Trophoblast cell (in vitro differentiated cells and primary cell): ENCODE measurements at regions not wholly inside any gene's neighbourhood (a gene's known extent, or its start where the extent isn't known, plus 50 kb on each side); places are given as distances from the start of the nearest gene placed in this dataset.

Source experiments
- DNase-seq, 2 donors: peaks; one replicate each; pipeline ENCODE4 v3.0.0-alpha.2; 2016
- H2AFZ ChIP-seq: 2 replicates; pipeline ENCODE4 v1.6.1; 2013; ENCODE audit warnings: low read length, moderate library complexity, mild to moderate bottlenecking; ENCODE audit not compliant: insufficient read depth, poor library complexity
- H2AK5ac ChIP-seq: 2 replicates; pipeline ENCODE4 v1.6.1; 2013; ENCODE audit warnings: mild to moderate bottlenecking, low read length
- H2BK120ac ChIP-seq: 2 replicates; pipeline ENCODE4 v1.6.1; 2013; ENCODE audit warnings: low read length, mild to moderate bottlenecking, moderate library complexity; ENCODE audit not compliant: insufficient read depth, poor library complexity
- H2BK12ac ChIP-seq: 2 replicates; pipeline ENCODE4 v1.6.1; 2013; ENCODE audit warnings: mild to moderate bottlenecking, low read length, moderate library complexity
- H2BK5ac ChIP-seq: 2 replicates; pipeline ENCODE4 v1.6.1; 2013; ENCODE audit warnings: low read length, low read depth, moderate library complexity, mild to moderate bottlenecking; ENCODE audit not compliant: poor library complexity
- H3K14ac ChIP-seq: 2 replicates; pipeline ENCODE4 v1.6.1; 2013; ENCODE audit warnings: mild to moderate bottlenecking, low read length
- H3K18ac ChIP-seq: 2 replicates; pipeline ENCODE4 v1.6.1; 2013; ENCODE audit warnings: mild to moderate bottlenecking, low read length
- H3K23ac ChIP-seq: 2 replicates; pipeline ENCODE4 v1.6.1; 2013; ENCODE audit warnings: low read length
- H3K27ac ChIP-seq: 2 replicates; pipeline ENCODE4 v1.5.1; 2013; ENCODE audit warnings: low read depth, mild to moderate bottlenecking, inconsistent platforms, low read length, moderate library complexity
- H3K27me3 ChIP-seq: 2 replicates; pipeline ENCODE4 v1.6.1; 2013; ENCODE audit warnings: inconsistent platforms, mild to moderate bottlenecking, low read length, moderate library complexity; ENCODE audit not compliant: insufficient read depth
- H3K36me3 ChIP-seq, 2 experiments: 1 replicate in 1 of 2; 2 replicates in 1 of 2; pipeline ENCODE4 v1.6.1; 2013; ENCODE audit warnings: low read length in 2 of 2, mild to moderate bottlenecking in 2 of 2, moderate library complexity in 1 of 2; ENCODE audit not compliant: insufficient read depth in 2 of 2, control insufficient read depth in 1 of 2
- H3K4ac ChIP-seq: 2 replicates; pipeline ENCODE4 v1.6.1; 2013; ENCODE audit warnings: low read depth, mild to moderate bottlenecking, low read length, moderate library complexity
- H3K4me1 ChIP-seq, 2 experiments: 1 replicate in 1 of 2; 2 replicates in 1 of 2; pipeline ENCODE4 v1.6.1; 2013; ENCODE audit warnings: low read length in 2 of 2, mild to moderate bottlenecking in 2 of 2, moderate library complexity in 1 of 2; ENCODE audit not compliant: insufficient read depth in 2 of 2, control insufficient read depth in 1 of 2
- H3K4me2 ChIP-seq: 2 replicates; pipeline ENCODE4 v1.6.1; 2013; ENCODE audit warnings: inconsistent platforms, mild to moderate bottlenecking, low read length, moderate library complexity
- H3K4me3 ChIP-seq: 2 replicates; pipeline ENCODE4 v1.5.1; 2013; ENCODE audit warnings: mild to moderate bottlenecking, low read depth, low read length, inconsistent platforms
- H3K79me1 ChIP-seq: one replicate; pipeline ENCODE4 v1.6.1; 2013; ENCODE audit warnings: low read length
- H3K79me2 ChIP-seq: 2 replicates; pipeline ENCODE4 v1.6.1; 2013; ENCODE audit warnings: low read length, mild to moderate bottlenecking; ENCODE audit not compliant: control insufficient read depth, insufficient read depth, poor library complexity
- H3K9ac ChIP-seq: 2 replicates; pipeline ENCODE4 v1.6.1; 2013; ENCODE audit warnings: mild to moderate bottlenecking, low read length
- H3K9me3 ChIP-seq: 2 replicates; pipeline ENCODE4 v1.6.1; 2013; ENCODE audit warnings: low read depth, mild to moderate bottlenecking, control low read depth, inconsistent platforms, low read length; ENCODE audit not compliant: insufficient read depth
- H4K12ac ChIP-seq: 2 replicates; pipeline ENCODE4 v1.6.1; 2013; ENCODE audit warnings: low read depth, mild to moderate bottlenecking, low read length, moderate library complexity
- H4K8ac ChIP-seq: 2 replicates; pipeline ENCODE4 v1.6.1; 2013; ENCODE audit warnings: low read depth, mild to moderate bottlenecking, low read length, moderate library complexity
- H4K91ac ChIP-seq: one replicate; pipeline ENCODE4 v1.6.1; 2013; ENCODE audit warnings: low read depth, mild to moderate bottlenecking, low read length, moderate library complexity
- WGBS: extraction: QIAGEN DNeasy Blood & Tissue Kit; methylation state at CpG from one replicate; pipeline ENCODE4 v1.1.7; 2013; ENCODE audit warnings: missing lambda C conversion rate; ENCODE audit not compliant: insufficient read length, insufficient coverage; ENCODE audit errors: extremely low coverage; 5-methylcytosine and 5-hydroxymethylcytosine counted together

DNA sequence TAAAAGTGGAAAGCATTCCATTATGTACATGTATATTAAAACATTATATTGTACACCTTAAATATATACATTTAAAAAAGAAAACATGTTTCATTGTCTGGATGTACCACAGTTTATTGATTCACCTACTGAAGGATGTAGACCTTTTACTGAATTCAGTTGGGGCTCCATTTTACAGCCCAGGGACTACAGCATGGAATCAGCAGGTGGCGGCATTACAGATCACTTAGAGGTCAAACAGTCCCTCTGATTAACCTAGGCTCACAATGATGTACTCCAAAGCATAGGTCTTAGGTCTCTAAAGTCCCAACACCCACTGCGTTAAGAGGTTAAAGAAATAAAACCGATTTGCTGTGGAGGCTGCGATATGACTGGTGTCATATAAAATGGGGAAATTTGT lies 490.9 kb downstream of the SHISA9 start:
- Histone ChIP-seq H3K27ac (no peak overlapping the region), H2BK12ac (no peak overlapping the region), H3K4me2 (no peak overlapping the region), H2BK120ac (no peak overlapping the region), H4K91ac (no peak overlapping the region), H3K4ac (no peak overlapping the region), H3K4me3 (no peak overlapping the region), H3K23ac (no peak overlapping the region), H2BK5ac (no peak overlapping the region), H2AFZ (no peak overlapping the region), H3K18ac (no peak overlapping the region), H3K79me1 (no peaks in the 10 kb centered on the region), H3K79me2 (no peaks in the 10 kb centered on the region), H3K9me3 (peaks cover 1% of the 10 kb centered on the region), H3K27me3 (no peaks in the 10 kb centered on the region), H3K4me1 (no peaks in the 10 kb centered on the region), H2AK5ac (no peak overlapping the region), H3K14ac (no peak overlapping the region), H4K8ac (no peak overlapping the region), H3K36me3 (no peaks in the 10 kb centered on the region), H3K9ac (no peak overlapping the region), H4K12ac (no peak overlapping the region)
- DNase-seq, result no peak
- no CpG with 5 or more reads among the region's 4 CpGs for whole genome bisulfite sequencing

DNA sequence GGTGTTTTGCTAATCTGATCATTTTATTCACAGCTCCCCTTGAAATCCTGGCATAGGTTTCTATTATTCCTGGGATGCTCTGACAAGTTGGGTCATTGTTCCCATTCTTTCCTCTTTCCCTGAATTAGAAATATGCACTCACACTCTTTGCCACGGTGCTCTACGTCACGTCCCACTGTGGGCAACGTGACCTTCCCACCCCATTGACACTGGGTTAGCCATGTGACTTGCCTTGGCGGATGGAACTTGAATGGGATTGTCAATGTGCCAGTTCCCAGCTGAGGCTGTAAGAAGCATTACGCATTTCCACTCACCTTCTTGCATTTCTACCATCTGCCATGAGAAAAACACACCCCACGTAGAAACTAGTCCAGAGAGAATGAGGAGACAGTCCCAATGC lies 492.4 kb downstream of the SHISA9 start:
- Histone ChIP-seq H3K79me2 (no peaks in the 10 kb centered on the region), H3K79me1 (no peaks in the 10 kb centered on the region), H4K8ac (no peak overlapping the region), H2AK5ac (no peak overlapping the region), H4K91ac (no peak overlapping the region), H3K27ac (no peak overlapping the region), H2BK5ac (no peak overlapping the region), H3K36me3 (no peaks in the 10 kb centered on the region), H3K18ac (no peak overlapping the region), H3K4me1 (no peaks in the 10 kb centered on the region), H3K27me3 (no peaks in the 10 kb centered on the region), H3K23ac (peak overlapping the region; percentile 90), H3K4ac (no peak overlapping the region), H3K4me3 (no peak overlapping the region), H2BK120ac (no peak overlapping the region), H3K14ac (no peak overlapping the region), H2AFZ (no peak overlapping the region), H3K9ac (no peak overlapping the region), H3K9me3 (peaks cover 1% of the 10 kb centered on the region), H2BK12ac (no peak overlapping the region), H4K12ac (no peak overlapping the region), H3K4me2 (no peak overlapping the region)
- WGBS, result no CpG with 5 or more reads among the region's 7 CpGs
- no peak for DNase-seq

- Histone ChIP-seq H3K79me2 (no peaks in the 10 kb centered on the region), H3K27ac (no peak overlapping the region), H2AK5ac (no peak overlapping the region), H2BK12ac (no peak overlapping the region), H3K23ac (no peak overlapping the region), H2BK5ac (no peak overlapping the region), H3K27me3 (no peaks in the 10 kb centered on the region), H4K12ac (no peak overlapping the region), H3K79me1 (no peaks in the 10 kb centered on the region), H3K18ac (no peak overlapping the region), H4K91ac (no peak overlapping the region), H3K4me1 (no peaks in the 10 kb centered on the region), H3K36me3 (no peaks in the 10 kb centered on the region), H3K4ac (no peak overlapping the region), H3K4me2 (no peak overlapping the region), H3K9ac (no peak overlapping the region), H4K8ac (no peak overlapping the region), H3K9me3 (peaks cover 1% of the 10 kb centered on the region), H2AFZ (no peak overlapping the region), H2BK120ac (no peak overlapping the region), H3K14ac (no peak overlapping the region), H3K4me3 (no peak overlapping the region)
- no peak for DNase-seq
- WGBS, result no CpG with 5 or more reads among the region's 5 CpGs
Observed at GRCh38 chr16:13394488-13394887, 493.1 kb downstream of the SHISA9 start.

DNA sequence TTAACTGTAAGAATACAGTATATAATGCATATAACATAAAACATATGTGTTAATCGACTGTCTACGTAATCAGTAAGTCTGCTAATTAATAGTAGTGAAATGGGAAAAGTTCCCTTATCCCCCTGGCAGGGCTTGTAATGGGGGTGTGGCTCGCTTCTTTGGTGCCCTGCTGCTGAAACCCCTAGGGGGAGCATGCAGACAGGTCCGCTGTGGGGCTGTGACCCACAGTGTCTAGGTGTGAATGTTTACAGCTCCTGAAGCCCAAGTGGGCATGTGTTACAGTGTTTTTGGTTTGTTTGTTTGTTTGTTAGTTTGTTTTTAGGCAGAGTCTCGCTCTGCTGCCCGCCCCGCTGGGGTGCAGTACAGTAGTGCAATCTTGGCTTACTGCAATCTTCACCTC lies 495.7 kb downstream of the SHISA9 start:
- Histone ChIP-seq H4K8ac (no peak overlapping the region), H3K79me2 (no peaks in the 10 kb centered on the region), H2BK12ac (no peak overlapping the region), H3K18ac (no peak overlapping the region), H2BK5ac (no peak overlapping the region), H3K9me3 (peaks cover 1% of the 10 kb centered on the region), H3K27ac (no peak overlapping the region), H4K91ac (no peak overlapping the region), H3K9ac (no peak overlapping the region), H3K23ac (no peak overlapping the region), H3K4me1 (no peaks in the 10 kb centered on the region), H2AFZ (no peak overlapping the region), H4K12ac (no peak overlapping the region), H3K4me2 (no peak overlapping the region), H3K79me1 (no peaks in the 10 kb centered on the region), H3K4me3 (no peak overlapping the region), H2BK120ac (no peak overlapping the region), H3K36me3 (no peaks in the 10 kb centered on the region), H3K14ac (no peak overlapping the region), H3K27me3 (no peaks in the 10 kb centered on the region), H2AK5ac (no peak overlapping the region), H3K4ac (no peak overlapping the region)
- DNase-seq, result no peak
- no CpG with 5 or more reads among the region's 7 CpGs for WGBS
